ENCODE measurements at regions not wholly inside any gene's neighbourhood (a gene's known extent, or its start where the extent isn't known, plus 50 kb on each side); places are given as distances from the start of the nearest gene placed in this dataset.

DNA sequence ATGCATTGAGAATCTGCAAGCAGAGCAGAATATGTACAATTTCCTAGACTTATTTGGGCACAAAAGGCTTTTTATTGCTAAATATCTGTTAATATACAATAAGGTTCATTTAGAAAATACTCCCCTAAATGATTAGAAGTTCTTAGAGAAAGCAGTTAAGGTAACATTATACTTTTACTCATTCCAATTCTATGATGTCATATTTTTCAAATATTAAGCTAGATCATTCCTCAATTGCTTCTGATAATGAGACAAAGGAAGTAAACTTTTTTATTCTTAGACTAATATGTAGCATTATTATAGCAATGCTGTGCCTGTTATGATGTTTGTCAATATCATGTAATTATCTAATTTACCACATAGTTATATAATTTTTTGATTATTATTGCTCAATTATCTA lies 447.0 kb downstream of the SLC16A7 start:
- DNase-seq (ENCODE audit: low spot score) = no peak

DNA sequence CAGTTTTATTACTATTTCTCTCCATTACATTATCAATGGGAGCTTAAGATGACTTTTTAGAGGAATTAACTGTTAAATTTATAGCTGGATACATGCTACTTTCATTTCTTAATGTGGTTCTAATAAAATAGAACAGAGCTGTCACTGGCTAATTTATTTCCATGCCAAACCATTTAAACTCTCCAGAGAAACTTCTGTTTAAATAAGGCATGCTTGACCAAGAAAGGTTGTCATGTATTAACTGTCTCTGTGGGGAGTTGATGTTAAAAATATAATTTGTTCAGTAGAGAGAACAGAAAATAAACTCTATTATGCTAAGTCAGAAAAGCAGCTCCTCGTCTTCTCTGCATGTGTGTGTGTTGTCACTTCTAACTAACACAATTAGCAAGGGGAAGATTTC lies 447.4 kb downstream of the SLC16A7 start:
- DNase-seq (ENCODE audit: low spot score) = no peak

GRCh38 chr12:60052483-60052882 lies 456.7 kb downstream of the SLC16A7 start:
- DNase-seq (ENCODE audit: low spot score) = no peak

DNA sequence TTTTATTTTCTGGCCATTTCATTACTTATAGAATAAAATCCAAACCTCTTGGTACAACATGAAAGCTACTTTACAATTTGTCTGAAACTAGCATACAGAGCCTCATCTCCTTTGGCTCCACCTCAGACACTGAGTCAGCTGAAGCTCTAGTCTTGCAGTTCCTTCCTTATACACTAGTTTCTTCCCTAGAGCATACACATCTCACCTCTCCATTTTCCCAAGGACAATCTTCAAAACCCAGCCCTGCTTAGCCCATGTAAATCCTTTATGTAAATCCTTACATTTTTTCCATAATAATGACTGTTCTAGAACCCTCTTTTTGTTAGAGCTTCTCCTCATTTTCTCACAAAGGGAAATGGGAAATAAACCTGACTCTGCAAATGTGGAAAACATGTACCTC lies 463.4 kb downstream of the SLC16A7 start:
- no peak for DNase-seq (ENCODE audit: low spot score)

DNA sequence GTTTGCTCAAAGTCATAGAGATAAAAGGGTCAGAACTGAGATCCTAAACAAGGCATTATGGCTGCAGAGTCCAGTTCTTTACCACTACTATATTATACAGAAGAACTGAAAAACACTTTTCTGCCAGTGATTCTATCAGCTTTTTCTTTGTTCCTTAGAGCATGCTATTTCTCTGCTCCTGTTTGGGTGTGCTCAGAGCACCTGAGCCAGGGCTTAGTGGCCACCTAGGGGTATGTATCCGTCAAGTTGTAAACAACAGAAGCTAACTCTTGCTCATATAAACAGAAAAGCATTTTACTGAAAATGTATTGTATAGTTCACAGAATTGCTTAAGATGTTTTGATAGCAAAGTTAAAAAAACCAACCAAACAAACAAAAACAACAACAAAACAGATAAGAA lies 470.8 kb downstream of the SLC16A7 start:
- DNase-seq (ENCODE audit: low spot score) = no peak

DNA sequence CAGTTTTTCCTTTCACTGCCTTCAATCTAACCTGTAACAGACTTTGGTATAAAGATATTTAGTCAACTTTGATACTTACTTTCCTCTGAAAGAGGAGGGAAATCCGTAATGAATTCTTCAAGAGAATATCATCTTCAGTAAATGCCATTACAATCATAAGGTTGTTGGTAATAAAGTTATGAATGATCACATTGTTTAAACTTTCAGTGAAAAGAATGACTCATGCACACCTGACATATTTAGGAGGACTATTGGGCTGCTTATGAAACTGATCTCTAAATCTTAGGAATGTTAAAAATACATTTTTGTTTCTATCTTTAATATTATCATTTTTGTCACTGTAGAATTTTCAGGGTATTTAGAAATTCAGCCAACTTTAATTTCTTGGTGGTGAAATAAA lies 474.7 kb downstream of the SLC16A7 start:
- DNase-seq (ENCODE audit: low spot score) = no peak

DNA sequence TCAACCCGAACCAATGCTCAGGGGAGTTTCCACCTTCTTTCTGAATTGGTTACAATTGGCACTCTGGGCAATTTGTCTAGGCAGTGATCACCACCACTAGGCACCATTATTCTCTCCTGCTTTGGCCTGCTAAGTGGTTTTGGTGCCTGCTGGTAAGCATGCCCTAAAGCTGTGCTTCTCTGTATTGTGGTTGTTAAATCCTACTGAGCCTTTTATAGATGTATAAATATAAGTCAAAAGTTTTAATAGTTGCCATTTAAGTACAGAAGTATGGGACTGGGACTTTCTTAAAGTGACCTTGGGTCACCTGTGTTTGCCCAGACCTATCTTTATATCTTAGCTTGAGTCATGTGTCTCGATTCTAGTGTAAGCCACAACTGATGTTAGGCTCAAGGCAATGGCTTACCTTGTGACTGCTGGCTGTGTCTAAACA lies 475.9 kb downstream of the SLC16A7 start:
- DNase-seq (ENCODE audit: low spot score) = no peak

DNA sequence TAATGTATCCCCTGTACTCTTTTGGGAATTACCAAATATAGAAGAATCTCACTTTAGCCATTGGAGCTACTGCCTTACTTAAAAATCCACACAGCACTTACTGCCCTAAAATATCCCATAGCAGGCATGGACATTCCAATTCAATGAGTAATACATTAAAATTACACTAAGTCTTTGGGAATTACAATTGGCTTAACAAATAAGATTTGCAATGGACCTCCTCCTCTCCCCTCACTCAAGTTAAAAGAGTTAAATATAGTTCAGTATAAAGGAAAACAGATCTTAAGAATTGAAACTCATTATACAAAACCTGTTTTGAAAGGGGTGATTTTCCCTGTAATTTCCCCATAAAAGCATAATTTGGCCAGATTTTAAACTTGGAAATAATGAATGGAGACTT lies 477.1 kb downstream of the SLC16A7 start:
- no peak for DNase-seq (ENCODE audit: low spot score)

DNA sequence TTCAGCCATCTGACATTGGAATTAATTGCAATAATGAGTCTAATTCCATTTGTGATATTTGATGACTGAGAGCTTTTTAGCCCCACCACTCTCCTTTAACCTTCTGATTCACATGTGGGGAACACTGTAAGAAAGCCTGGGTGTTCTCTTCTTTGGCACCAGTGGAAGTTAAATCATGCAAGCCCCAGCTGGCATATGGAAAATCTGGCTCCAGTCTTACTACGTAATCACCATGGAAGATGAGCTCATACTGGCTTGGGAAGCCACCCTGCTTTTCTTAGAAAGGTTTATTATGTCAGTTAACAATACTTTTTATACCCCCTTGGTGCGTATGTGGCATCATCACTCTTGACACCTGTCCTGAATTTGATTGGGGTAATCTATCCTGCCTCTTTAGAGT lies 479.3 kb downstream of the SLC16A7 start:
- no peak for DNase-seq (ENCODE audit: low spot score)

GRCh38 chr12:60078026-60078425 lies 482.2 kb downstream of the SLC16A7 start:
- no peak for DNase-seq (ENCODE audit: low spot score)

- DNase-seq (ENCODE audit: low spot score) = no peak
Observed at GRCh38 chr12:60093428-60093827, 497.6 kb downstream of the SLC16A7 start.

DNA sequence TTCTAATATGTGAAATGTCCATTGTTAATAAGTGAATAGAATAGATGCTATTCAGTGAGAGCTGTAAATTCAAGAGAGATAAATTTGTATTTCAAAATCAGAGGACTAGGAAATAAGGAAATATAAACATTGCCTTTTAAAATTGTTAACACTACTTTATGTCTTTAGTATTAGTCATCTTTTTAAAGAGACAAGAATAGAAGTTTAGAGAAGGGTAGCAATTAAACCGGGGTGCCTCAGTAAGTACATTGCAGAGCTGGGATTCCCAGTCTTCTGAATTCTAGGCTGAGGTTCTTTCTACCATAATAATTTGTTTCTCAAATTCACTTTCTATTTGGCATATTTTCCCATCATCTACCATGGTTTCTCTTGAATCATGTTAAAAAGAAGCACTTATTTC lies 498.6 kb downstream of the SLC16A7 start:
- no peak for DNase-seq (ENCODE audit: low spot score)

GRCh38 chr12:60096727-60097126 lies 500.9 kb downstream of the SLC16A7 start:
- DNase-seq (ENCODE audit: low spot score) = no peak

- no peak for DNase-seq (ENCODE audit: low spot score)
Observed at GRCh38 chr12:60100160-60100559, 504.3 kb downstream of the SLC16A7 start.

- DNase-seq (ENCODE audit: low spot score) = no peak
Observed at GRCh38 chr12:60100852-60101251, 505.0 kb downstream of the SLC16A7 start.

DNA sequence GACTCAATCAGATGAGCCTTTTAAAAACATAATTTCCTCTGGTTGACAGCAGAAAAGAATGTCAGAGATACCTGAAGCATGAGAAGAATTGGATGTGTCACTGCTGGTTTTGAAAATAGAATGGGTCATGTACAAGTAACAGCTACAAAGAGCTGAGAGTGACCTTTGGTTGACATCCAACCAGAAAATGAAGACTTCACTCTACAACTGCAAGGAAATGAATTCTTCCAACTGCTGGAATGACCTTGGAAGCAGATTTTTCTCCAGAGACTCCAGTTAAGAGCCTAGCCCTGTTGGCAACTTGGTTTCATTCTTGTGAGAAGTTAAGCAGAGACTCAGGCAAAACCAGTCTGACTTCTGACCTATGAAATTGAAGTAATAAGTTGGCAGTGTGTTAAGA lies 505.9 kb downstream of the SLC16A7 start:
- no peak for DNase-seq (ENCODE audit: low spot score)

DNA sequence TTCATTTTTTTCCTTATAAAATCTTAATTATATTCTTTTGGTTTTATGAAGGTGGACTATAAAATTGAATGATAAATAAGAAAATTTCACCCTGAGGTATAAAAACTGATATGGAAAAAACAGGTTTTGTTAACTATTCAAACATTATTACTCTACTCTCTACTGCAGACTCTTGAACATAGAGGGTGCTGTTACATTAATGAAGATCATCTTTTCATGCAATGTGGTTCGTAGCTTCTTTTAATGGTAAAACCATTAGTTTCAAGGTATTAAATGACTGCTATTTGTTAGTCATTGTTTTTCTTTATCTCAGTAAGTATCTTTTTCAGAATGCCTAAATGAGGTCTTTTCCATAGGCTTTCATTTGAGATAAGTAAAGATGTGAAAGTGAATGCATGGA lies 510.4 kb downstream of the SLC16A7 start:
- no peak for DNase-seq (ENCODE audit: low spot score)

GRCh38 chr12:60107992-60108391 lies 512.2 kb downstream of the SLC16A7 start:
- no peak for DNase-seq (ENCODE audit: low spot score)

DNA sequence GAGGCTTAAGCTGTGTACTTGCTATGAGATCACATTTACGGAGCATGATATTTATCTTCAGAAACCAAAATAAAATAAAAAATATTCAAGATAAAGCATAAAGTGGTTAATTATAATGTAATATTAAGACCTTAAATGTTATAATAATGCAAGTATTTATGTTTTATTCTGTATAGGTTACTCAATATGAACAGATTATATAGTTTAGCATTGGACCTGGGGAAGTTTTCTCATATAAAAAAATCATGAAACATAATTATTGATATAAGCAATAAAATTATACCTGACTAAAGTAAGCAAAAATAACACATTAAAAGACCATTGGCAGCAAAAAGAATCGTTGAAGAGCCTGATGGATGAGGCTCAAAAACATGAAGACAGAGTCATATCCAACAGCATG lies 516.2 kb downstream of the SLC16A7 start:
- no peak for DNase-seq (ENCODE audit: low spot score)

DNA sequence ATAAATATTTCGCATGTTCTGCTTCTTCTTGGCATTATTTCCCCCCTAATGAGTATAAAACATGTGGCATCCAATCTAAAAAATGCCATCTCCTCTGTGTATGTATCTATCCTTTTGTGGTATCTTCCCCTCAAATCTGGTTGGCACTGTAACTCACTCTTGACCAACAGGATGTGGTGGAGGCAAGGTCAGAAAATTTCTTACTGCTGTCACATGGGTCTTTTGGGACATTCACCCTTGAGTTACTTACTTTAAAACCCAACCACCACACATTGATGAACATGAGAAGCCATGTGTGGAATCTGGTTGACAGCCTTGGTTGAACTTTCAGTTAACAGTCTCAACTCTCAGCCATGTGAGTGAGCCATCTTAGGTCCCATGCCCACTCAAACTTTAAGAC lies 516.9 kb downstream of the SLC16A7 start:
- DNase-seq (ENCODE audit: low spot score) = no peak

- DNase-seq (ENCODE audit: low spot score) = no peak
Observed at GRCh38 chr12:60114169-60114568, 518.3 kb downstream of the SLC16A7 start.

- no peak for DNase-seq (ENCODE audit: low spot score)
Observed at GRCh38 chr12:60119327-60119726, 523.5 kb downstream of the SLC16A7 start.

DNA sequence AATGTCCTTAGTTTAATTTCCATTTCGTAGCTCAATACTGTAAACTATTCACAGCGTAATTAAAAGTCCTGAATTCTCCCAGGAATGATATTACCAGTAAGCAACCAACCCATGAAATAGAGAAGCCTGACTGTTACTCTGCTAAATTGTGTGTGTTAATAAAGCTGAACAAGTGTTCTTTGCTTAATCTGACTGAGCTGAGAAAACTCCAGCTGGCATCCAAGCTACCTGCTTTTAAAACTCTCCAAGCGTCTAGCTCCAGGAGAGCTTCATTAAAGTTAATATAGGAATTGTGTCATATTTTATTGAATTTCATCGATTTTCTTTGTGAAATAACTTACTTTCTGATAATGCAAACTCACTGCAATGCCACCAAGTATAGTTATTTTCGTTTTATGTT lies 524.4 kb downstream of the SLC16A7 start:
- no peak for DNase-seq (ENCODE audit: low spot score)

DNA sequence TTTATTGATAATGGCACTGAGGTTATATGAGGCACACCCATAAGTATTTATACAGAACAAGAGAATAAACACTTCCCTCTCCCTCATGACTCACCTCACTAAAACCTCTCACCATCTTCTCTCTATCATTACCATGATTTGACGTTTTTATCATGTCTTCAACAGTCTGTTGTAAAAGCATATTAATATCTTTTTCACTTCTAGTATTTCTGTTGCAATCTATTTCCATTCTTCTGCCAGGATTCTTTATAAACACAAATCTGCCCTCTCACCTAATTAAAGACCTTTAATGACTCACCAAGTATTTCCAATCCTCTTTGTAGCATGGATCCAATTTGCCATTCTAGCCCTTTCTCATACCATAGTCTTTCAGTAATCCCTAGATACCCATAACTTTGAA lies 527.7 kb downstream of the SLC16A7 start:
- no peak for DNase-seq (ENCODE audit: low spot score)

GRCh38 chr12:60137513-60137912 lies 541.7 kb downstream of the SLC16A7 start:
- no peak for DNase-seq (ENCODE audit: low spot score)

Data from HuH-7 (cell line).